ENCODE measurements at regions not wholly inside any gene's neighbourhood (a gene's known extent, or its start where the extent isn't known, plus 50 kb on each side); places are given as distances from the start of the nearest gene placed in this dataset.

DNA sequence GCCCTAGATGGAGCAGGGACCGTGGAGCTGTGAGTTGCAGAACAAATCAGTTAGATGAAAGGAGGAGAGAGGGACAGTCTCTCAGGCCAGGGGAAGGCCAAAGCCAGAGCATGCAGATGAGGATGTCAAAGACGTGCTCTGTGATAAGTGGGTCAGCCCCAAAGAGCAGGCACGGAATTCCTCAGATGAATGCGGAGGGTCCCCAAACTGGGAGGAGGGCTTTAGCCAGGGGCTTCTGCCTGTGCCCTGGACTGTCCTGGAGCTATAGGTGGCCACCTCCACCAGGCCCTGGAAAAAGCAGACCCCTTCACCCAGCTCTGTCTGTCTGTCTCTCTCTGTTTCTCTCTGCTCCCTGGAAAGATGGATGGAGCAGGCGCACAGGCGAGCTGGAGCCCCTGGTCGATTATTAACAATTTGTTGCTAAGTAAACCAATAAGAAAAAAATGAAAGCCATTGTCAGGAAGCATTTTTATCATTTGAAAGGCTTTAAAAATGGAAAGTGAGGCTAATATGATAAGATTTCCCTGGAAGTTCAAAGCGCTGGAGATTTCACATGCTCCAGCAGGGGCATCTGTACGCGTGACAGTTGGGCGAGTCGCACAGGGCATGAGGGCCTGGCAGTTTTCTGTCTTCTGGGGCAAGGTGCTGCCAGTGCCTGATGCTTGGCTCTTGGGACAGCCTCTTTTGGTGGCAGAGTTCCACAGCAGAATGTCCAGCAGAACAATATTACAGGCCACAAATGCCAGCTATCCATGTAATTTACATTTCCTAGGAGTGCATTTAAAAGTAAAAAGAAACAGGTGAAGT is 241.0 kb downstream of the GLI2 start:
- no peak for DNase-seq (ENCODE audit: low read depth)

DNA sequence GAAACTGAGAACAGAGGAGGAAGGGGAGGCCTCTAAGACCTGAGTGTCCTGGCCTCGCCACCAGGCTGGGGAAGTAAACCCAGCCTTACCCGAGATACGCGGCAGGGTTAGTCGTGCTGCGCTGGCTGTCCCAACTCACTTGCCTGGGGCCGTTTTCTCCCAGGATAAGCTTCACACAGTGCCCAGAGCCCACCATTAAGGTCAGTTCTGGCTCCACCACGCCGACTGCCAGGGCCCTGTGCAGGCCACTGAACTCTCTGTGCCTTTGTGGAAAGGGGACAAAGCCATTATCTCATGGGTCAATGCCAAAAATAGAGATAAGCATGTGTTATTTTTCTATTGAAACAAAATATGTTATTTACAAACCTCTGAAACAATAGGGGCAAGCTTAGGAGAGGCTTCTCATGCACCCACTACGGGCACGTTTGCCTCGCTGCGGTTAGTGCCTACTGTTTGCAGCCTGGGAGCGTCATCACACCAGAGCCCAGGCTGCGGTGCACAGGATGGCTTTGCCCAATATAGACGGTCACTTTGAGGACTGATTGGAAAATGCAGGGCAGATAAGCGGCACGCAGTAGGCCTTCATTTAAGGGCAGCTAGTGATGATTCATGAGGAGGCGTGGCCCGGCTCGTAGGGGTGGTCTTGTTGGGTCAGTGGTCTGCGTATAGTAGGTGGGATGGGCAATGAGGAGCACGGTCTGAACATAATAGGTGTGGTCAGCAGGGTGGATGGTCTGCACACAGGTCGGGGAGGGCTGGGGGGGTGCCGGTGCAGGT is 242.1 kb downstream of the GLI2 start:
- DNase-seq (ENCODE audit: low read depth), result no peak

DNA sequence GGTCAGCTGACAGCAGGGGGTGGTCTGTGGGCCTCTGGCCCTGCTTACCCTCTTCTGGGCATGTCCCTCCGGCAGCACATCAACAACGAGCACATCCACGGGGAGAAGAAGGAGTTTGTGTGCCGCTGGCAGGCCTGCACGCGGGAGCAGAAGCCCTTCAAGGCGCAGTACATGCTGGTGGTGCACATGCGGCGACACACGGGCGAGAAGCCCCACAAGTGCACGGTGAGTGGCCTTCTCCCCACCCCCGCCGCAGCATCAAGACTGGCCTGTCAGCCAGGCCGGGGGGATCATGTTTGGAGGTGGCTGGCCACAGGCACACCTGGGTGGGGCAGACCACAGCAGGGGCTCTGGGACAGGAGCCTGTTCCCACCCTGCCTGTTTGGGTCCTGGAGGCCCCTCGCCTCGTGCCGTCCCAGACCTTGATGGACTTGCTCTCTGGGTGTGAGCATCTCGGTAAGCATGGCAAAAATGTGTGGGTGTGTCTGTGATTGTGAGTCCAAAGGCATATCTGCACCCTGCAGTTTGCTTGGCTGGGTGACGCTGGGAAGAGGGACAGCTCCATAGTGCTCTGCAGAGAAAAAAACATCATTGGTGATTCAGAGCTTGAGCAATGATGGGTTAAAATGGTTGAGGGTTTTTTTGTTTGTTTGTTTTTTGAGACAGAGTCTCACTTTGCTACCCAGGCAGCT is 242.8 kb downstream of the GLI2 start:
- no peak for DNase-seq (ENCODE audit: low read depth)

DNA sequence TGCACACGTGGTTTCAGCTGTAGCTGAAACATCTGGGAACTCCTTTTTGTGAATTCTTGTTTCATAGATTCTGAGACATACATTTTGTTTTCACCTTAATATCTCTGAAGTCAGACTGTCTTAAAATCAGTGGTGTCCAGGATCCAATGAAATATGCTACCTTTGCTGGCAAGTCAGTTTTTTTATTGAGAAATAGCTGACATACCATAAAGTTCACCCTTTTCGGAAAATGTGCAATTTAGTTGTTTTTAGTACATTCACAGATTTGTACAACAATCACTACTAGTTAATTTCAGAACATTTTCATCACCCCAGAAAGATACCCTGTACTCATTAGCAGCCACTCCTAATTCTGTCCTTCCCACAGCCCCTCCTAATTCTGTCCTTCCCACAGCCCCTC is 243.7 kb downstream of the GLI2 start:
- DNase-seq (ENCODE audit: low read depth), result no peak

DNA sequence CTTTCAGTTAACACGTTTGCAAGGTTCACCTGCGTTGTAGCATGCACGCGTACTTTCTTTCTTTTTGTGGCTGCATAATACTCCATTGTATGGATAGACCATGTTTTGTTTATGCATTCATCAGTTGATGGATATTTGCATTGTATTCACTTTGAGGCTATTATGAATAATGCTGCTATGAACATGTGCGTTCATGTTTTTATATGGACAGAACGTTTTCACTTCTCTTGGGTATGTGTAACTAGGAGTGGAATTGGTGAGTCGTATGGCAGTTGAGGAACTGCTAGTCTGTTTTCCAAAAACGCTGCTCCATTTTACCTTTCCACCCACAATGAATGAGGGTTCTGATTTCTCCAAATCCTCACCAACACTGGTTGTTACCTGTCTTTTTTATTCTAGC is 244.3 kb downstream of the GLI2 start:
- DNase-seq (ENCODE audit: low read depth), result no peak

DNA sequence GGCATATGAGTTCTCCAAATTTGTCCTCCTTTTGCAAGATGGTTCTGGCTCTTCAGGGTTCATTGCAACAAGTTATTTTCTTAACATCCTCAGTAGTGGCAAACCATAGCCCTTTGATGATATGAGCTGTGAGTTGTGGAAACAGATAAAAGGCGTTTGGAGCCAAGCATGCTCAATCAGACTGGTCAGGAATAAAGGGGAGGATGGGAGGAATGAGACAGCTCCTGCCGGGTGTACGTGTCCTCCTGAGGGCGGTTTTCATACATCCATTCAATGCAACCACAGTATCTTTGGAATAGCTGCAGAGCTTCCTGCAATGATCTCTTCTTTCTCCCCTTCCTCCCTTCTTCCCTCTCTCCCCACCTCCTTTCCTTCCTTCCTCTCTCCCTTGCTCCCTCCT is 245.8 kb downstream of the GLI2 start:
- no peak for DNase-seq (ENCODE audit: low read depth)

DNA sequence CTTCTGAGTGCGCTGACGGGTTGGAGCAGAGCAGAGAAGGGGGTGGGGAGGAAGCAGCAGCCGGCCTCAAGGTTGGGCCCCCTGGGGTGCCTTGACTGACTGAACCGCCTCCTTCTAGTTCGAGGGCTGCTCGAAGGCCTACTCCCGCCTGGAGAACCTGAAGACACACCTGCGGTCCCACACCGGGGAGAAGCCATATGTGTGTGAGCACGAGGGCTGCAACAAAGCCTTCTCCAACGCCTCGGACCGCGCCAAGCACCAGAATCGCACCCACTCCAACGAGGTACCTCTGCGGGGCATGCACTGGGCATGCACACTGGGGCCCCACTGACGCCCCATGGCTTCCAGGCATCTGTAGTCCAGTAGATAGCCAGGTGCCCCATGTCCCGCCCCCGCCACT is 246.9 kb downstream of the GLI2 start:
- no peak for DNase-seq (ENCODE audit: low read depth)

DNA sequence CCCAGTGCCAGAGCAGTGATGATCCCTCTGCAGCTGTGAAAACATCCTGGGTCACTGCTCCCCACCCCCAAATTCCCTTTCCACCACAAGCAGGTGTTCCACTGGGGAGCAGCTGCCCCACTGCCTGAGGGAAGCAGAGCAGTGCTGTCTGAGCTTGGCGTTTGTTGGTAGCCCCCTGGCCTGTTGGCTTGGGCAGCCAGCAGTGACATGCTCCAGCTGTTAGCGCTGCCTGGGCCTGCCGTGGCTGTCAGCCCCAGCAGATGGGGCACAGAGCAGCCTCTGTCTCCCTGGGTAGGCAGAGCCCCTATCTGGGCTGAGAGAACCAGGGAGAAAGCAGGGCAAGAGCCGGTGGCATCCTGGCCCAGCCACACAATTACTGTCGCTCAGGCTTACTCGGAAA is 247.7 kb downstream of the GLI2 start:
- no peak for DNase-seq (ENCODE audit: low read depth)

DNA sequence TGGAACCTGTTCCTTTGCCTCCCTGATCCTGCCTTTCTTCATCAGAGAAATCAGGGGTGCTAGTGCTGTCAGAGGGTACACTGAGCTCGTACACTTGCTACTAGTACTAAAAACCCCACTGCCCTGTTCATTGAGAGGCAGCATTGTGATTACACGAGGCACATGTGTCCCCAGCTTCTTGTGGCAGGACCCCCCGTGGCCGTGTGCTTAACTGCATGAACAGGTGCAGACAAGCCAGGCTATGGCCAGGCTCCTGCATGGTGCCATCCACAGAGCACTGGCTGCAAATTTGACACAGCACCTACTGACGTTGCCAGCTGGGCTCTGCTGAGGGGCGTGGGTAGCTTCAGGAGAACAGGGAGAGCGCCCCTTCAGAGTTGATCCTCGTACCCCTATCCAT is 248.4 kb downstream of the GLI2 start:
- no peak for DNase-seq (ENCODE audit: low read depth)

DNA sequence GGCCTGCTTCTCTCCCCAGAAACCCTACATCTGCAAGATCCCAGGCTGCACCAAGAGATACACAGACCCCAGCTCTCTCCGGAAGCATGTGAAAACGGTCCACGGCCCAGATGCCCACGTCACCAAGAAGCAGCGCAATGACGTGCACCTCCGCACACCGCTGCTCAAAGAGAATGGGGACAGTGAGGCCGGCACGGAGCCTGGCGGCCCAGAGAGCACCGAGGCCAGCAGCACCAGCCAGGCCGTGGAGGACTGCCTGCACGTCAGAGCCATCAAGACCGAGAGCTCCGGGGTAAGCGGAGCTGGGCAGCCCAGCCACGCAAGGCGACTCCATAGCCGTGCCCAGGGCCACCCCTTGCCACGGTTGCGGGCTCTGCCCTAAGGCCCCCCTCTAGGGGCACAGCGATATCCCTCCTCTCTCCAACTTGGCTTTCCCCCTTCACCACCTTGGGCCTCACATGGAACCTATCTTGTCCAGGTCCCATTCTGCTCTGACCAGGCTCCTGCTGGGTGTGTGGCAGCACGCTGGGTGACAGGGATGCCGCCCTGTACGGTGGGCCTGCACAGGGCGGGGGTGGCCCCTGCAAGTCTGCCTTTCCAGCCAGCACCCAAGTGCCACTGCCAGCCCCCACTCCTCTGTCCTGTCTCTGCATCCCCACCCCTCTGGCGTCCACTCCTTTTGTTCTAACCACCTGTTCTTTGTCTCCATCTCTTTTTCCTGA is 248.9 kb downstream of the GLI2 start:
- DNase-seq (ENCODE audit: low read depth), result no peak

DNA sequence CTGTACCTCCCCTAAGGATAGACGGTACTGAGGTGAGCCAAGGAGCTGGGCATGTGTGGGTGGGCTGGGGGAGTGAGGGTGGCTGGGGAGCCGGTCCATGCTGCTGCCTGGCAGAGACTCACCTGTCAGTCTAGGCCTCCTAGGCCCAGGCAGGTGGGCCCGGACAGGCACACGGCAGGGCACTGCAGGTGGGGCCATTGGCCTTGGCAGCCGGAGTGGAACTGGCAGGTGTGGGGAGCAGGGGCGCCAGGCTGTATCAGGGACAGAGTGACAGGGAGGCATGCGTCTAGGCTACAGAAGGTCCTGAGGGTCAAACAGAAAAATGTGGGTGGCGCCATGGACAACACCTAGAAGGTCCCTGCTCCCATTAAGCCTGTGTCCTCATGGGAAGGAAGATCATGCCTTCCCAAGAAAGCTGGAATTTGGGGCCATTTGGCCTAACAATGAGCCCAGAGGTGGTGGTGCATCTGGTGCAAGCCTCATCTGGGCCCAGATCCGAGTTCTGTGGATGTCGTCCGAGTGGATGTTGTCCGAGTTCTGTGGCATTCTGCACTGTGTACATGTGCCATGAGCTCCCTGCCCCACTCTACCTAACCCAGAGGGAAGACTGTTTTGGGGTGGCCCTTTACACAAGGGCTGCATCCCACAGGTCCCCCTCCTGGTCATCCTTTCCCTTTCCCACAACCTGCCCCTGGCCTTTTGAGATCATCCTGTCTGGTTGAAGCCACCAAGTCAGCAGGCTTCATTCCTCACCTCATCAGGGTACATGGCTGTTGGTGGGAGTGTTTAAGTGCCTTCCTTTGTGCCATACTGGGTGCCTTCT is 249.7 kb downstream of the GLI2 start:
- DNase-seq (ENCODE audit: low read depth), result no peak

DNA sequence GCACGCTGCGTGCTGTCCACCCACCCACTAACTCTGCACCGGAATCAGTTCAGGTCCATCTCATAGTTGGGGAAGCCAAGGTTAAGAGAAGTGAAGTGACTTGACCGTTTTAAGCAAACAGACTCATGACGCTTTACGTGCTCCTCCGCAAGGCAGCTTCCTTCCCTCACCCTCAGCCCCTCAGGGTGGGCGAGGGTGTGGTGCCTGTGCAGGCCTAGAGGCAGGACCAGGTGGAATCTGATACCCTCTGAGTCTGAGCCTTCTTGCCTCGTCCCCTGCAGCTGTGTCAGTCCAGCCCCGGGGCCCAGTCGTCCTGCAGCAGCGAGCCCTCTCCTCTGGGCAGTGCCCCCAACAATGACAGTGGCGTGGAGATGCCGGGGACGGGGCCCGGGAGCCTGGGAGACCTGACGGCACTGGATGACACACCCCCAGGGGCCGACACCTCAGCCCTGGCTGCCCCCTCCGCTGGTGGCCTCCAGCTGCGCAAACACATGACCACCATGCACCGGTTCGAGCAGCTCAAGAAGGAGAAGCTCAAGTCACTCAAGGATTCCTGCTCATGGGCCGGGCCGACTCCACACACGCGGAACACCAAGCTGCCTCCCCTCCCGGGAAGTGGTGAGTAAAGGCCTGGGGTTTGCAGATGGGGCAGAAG is 250.5 kb downstream of the GLI2 start:
- no peak for DNase-seq (ENCODE audit: low read depth)

DNA sequence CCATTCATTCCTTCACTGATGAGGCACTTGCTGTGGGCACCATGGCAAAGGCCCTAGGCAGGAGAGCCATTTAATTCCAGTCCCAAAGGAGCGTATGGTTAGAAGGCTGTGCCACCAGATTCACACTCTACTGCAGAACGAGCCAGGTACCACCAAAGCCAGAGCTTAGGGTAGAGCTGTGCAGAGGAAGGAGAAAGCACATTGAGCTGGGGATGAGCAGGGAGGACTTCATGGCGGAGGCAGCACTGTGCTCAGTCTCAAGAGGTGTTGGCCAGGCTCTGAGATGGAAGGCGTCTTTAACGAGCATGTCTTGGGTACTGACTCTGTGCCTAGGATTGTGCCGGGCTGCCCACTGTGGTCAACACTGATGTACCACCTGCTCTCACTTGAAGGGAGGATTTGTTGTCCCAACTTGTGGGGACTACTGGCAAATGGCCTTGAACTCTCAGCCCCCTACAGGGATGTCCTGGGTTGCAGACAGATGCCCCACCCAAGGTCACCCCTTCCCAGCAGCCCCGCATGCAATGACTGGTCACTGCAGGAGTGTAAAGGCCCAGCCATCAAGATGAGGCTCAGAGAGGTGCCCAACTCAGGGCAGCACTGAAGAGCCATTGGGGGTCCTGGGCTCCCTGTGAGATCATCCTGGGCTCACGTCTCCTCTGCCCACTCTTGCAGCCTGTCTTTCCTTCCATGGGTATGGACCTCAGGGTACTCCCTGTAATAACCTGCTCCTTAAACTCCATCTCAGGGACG is 251.4 kb downstream of the GLI2 start:
- no peak for DNase-seq (ENCODE audit: low read depth)

DNA sequence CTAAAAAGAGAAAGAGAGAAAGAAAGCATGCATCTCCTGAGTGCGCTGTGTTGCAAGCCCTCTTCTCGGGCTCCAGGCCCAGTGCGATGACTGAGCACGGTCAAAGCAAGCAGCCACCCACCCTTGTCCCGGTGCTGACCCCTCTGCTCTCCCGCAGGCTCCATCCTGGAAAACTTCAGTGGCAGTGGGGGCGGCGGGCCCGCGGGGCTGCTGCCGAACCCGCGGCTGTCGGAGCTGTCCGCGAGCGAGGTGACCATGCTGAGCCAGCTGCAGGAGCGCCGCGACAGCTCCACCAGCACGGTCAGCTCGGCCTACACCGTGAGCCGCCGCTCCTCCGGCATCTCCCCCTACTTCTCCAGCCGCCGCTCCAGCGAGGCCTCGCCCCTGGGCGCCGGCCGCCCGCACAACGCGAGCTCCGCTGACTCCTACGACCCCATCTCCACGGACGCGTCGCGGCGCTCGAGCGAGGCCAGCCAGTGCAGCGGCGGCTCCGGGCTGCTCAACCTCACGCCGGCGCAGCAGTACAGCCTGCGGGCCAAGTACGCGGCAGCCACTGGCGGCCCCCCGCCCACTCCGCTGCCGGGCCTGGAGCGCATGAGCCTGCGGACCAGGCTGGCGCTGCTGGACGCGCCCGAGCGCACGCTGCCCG is 252.5 kb downstream of the GLI2 start:
- DNase-seq (ENCODE audit: low read depth), result no peak

DNA sequence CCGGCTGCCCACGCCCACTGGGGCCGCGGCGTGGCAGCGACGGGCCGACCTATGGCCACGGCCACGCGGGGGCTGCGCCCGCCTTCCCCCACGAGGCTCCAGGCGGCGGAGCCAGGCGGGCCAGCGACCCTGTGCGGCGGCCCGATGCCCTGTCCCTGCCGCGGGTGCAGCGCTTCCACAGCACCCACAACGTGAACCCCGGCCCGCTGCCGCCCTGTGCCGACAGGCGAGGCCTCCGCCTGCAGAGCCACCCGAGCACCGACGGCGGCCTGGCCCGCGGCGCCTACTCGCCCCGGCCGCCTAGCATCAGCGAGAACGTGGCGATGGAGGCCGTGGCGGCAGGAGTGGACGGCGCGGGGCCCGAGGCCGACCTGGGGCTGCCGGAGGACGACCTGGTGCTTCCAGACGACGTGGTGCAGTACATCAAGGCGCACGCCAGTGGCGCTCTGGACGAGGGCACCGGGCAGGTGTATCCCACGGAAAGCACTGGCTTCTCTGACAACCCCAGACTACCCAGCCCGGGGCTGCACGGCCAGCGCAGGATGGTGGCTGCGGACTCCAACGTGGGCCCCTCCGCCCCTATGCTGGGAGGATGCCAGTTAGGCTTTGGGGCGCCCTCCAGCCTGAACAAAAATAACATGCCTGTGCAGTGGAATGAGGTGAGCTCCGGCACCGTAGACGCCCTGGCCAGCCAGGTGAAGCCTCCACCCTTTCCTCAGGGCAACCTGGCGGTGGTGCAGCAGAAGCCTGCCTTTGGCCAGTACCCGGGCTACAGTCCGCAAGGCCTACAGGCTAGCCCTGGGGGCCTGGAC is 253.2 kb downstream of the GLI2 start:
- DNase-seq (ENCODE audit: low read depth), result no peak

DNA sequence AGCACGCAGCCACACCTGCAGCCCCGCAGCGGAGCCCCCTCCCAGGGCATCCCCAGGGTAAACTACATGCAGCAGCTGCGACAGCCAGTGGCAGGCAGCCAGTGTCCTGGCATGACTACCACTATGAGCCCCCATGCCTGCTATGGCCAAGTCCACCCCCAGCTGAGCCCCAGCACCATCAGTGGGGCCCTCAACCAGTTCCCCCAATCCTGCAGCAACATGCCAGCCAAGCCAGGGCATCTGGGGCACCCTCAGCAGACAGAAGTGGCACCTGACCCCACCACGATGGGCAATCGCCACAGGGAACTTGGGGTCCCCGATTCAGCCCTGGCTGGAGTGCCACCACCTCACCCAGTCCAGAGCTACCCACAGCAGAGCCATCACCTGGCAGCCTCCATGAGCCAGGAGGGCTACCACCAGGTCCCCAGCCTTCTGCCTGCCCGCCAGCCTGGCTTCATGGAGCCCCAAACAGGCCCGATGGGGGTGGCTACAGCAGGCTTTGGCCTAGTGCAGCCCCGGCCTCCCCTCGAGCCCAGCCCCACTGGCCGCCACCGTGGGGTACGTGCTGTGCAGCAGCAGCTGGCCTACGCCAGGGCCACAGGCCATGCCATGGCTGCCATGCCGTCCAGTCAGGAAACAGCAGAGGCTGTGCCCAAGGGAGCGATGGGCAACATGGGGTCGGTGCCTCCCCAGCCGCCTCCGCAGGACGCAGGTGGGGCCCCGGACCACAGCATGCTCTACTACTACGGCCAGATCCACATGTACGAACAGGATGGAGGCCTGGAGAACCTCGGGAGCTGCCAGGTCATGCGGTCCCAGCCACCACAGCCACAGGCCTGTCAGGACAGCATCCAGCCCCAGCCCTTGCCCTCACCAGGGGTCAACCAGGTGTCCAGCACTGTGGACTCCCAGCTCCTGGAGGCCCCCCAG is 254.1 kb downstream of the GLI2 start:
- DNase-seq (ENCODE audit: low read depth), result no peak

DNA sequence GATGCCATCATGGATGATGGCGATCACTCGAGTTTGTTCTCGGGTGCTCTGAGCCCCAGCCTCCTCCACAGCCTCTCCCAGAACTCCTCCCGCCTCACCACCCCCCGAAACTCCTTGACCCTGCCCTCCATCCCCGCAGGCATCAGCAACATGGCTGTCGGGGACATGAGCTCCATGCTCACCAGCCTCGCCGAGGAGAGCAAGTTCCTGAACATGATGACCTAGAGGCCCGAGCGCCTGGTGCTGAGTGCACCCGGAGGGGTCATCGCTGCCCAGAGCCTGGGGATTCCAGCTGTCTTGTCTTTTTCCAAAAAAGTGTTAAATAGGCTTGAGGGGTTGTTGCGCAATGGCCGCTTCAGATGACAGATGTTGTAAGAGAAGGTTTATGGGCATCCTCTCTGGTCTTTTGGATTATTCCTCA is 254.8 kb downstream of the GLI2 start:
- DNase-seq (ENCODE audit: low read depth), result no peak

DNA sequence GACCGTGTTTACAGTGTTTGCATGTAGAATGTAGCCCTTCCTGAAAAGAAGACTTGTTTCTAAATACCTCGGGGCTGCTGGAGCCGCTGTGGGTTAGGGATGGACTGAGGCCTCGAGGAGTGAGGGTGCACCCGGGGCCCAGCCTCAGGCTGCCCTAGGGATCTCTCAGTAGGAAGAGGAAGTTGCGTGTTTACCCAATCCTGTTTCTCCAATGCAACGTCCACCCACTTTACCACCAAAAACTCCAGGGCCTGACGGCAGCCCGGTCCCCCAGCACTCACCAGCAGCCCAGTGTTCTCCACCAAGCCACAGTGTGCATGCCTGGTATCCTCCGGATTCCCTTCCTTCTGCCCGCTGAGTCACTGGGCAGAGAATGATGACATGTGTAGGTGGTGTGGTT is 255.8 kb downstream of the GLI2 start:
- no peak for DNase-seq (ENCODE audit: low read depth)

Measured in stimulated activated CD8-positive, alpha-beta memory T cell treated with anti-CD3 and anti-CD28 coated beads, Interleukin-12 subunit alpha, Interleukin-12 subunit beta, amount 100 ng/mL, for 1 hour (primary cell).